Activated T-helper 1 cell treated with anti-CD3 and anti-CD28 coated beads, Interleukin-12 subunit alpha, Interleukin-12 subunit beta, Interleukin-2, Interleukin-4 antibody, amounts not matched to agents 30 ng/mL and 10 ng/mL and 1 ng/mL, durations not matched to agents 14 hours and 24 hours and 36 hours (primary cell): ENCODE measurements at regions not wholly inside any gene's neighbourhood (a gene's known extent, or its start where the extent isn't known, plus 50 kb on each side); places are given as distances from the start of the nearest gene placed in this dataset.
"Not testable (repeated sequence)": the region's sequence is repeated elsewhere in the genome, so short reads cannot be mapped to it uniquely, and the experiment has no call there.

Experiments used
- DNase-seq: peaks from one replicate; pipeline ENCODE4 v3.0.0; 2021; ENCODE audit warnings: low spot score
- H3K27ac Mint-ChIP-seq: one replicate; pipeline ENCODE4 v1.8.0; 2021; ENCODE audit warnings: mild to moderate bottlenecking, mixed read lengths
- H3K27me3 Mint-ChIP-seq: one replicate; pipeline ENCODE4 v1.8.0; 2022; ENCODE audit warnings: mild to moderate bottlenecking, moderate library complexity, mixed read lengths; ENCODE audit not compliant: insufficient read depth
- H3K36me3 Mint-ChIP-seq: one replicate; pipeline ENCODE4 v1.8.0; 2021; ENCODE audit warnings: low read depth, mixed read lengths
- H3K4me1 Mint-ChIP-seq: one replicate; pipeline ENCODE4 v1.8.0; 2021; ENCODE audit warnings: low read depth, mixed read lengths
- H3K4me3 Mint-ChIP-seq: one replicate; pipeline ENCODE4 v1.8.0; 2021; ENCODE audit warnings: mild to moderate bottlenecking, moderate library complexity, mixed read lengths
- H3K9me3 Mint-ChIP-seq: one replicate; pipeline ENCODE4 v1.8.0; 2021; ENCODE audit warnings: mixed read lengths
- intact Hi-C: fragments of 100-400 bp; cut with micrococcal nuclease; formaldehyde crosslinking; loops from one replicate; pipeline ENCODE4 v1.15.1; 2024

DNA sequence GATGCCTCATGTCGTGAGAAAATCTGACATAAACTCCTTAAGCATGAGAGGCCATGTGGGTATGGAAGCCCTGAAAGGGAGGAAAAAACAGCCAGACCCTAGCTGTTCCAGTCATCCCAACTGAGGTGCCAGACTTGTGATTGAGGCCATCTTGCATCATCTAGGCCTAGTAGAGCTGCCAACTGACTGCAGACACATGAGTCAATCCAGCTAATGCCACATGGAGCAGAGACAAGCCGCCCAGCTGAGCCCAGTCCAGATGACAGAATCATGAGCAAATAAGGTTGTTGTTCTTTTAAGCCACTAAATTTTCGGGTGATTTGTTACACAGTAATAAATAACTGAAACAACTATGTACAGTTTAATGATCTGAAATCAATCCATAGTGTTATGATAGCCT lies 680.9 kb downstream of the MAFB start:
- Mint-ChIP-seq H3K9me3 (no peaks in the 10 kb centered on the region), H3K4me1 (no peaks in the 10 kb centered on the region), H3K27me3 (no peaks in the 10 kb centered on the region), H3K36me3 (no peaks in the 10 kb centered on the region), H3K4me3 (no peak overlapping the region), H3K27ac (no peak overlapping the region)
- intact Hi-C loops = no loop called here
- no peak for DNase-seq

GRCh38 chr20:40006168-40006860 lies 682.7 kb downstream of the MAFB start:
- no peak overlapping the region for H3K27ac Mint-ChIP-seq
- no peaks in the 10 kb centered on the region for H3K27me3 Mint-ChIP-seq
- no peaks in the 10 kb centered on the region for H3K4me1 Mint-ChIP-seq
- no peak for DNase-seq
- no peak overlapping the region for H3K4me3 Mint-ChIP-seq
- H3K9me3 Mint-ChIP-seq = no peaks in the 10 kb centered on the region
- no peaks in the 10 kb centered on the region for H3K36me3 Mint-ChIP-seq
- intact Hi-C loops = no loop called here

GRCh38 chr20:40004092-40004491 lies 684.9 kb downstream of the MAFB start:
- H3K4me1 Mint-ChIP-seq, H3K9me3 Mint-ChIP-seq, DNase-seq, H3K27me3 Mint-ChIP-seq, H3K4me3 Mint-ChIP-seq, H3K36me3 Mint-ChIP-seq, intact Hi-C loops, H3K27ac Mint-ChIP-seq: not testable (repeated sequence)

GRCh38 chr20:39993742-39994141 lies 695.3 kb downstream of the MAFB start:
- Mint-ChIP-seq H3K9me3 (peaks cover 5% of the 10 kb centered on the region), H3K4me3 (no peak overlapping the region), H3K36me3 (no peaks in the 10 kb centered on the region), H3K27ac (no peak overlapping the region), H3K27me3 (no peaks in the 10 kb centered on the region), H3K4me1 (no peaks in the 10 kb centered on the region)
- intact Hi-C loops = no loop called here
- DNase-seq = no peak

DNA sequence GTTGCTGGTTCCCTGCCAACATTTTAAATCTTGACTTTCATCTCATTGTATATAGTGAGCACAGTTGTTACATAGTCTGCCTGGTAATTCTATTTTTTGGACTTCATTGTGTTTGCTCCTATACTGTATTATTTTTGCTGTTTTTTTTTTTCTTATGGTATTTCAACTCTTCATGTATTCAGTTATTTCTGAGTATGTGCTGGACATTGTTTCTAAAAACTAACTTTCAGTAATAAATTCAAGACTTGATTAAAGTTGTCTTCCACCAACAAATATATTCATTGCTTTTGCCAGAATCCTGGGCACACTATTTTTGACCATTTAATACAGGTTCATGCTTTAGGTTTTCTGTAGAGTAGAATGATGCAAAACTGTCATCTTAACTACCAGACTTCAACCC lies 698.3 kb downstream of the MAFB start:
- Mint-ChIP-seq H3K36me3 (no peaks in the 10 kb centered on the region), H3K27ac (no peak overlapping the region), H3K4me3 (no peak overlapping the region), H3K27me3 (no peaks in the 10 kb centered on the region), H3K4me1 (no peaks in the 10 kb centered on the region), H3K9me3 (peaks cover 5% of the 10 kb centered on the region)
- intact Hi-C loops = no loop called here
- no peak for DNase-seq

DNA sequence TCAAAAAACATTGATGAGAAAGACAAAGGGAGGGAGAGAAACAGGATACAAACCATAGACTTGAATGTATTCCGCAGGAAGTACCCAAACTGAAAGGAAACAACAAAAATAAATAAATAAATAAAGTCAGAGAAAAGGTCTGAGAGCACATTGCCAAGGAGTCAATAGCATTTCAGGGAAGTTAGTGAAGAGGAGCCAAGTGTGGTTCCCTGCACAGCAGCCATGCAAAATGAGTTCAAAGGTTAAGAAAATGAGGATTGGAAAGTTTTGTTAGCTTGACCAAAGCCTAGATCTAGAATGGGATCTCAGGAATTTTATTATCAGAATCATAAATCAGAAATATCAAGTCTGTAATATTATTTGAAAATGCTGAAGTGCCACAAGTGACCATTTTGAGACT lies 700.0 kb downstream of the MAFB start:
- Mint-ChIP-seq H3K27ac (no peak overlapping the region), H3K4me1 (no peaks in the 10 kb centered on the region), H3K36me3 (no peaks in the 10 kb centered on the region), H3K27me3 (no peaks in the 10 kb centered on the region), H3K9me3 (peaks cover 10% of the 10 kb centered on the region), H3K4me3 (no peak overlapping the region)
- intact Hi-C loops = no loop called here
- DNase-seq = no peak

DNA sequence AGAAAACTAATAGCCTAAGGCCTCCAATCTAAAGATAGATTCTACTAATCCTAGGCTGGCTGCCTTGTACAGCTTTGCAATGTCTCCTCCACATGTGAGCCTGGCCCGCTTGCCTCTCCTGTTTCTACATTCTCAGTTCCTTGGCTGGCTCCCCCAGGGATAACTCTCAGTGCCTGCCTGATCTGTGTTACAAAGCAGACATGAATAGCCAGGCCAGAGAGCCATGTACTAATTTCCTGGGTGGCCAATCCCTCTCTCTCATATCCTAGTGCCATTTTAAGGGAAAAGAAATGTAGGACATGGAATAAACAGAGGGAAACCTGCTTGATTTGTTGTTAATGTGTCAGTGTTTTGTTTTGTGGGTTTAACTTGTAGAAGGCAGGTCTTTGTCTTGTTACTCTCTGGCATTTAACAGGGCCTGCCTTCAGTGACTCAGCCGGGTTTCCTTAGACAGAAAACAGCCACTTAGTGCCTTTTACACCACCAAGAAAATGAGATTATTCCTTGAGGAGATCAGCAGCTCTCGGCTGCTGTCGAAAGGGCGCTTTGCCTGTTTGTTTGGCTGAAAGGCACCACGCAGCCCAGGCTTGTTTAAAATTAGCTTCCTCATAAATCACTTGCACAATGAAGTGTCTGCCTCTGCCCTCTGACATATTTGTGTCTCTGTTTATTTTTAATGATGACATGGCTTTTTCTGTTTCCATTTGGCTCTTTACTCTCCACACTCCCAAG lies 702.7 kb downstream of the MAFB start:
- Mint-ChIP-seq H3K9me3 (peaks cover 13% of the 10 kb centered on the region), H3K4me1 (no peaks in the 10 kb centered on the region), H3K27ac (no peak overlapping the region), H3K36me3 (no peaks in the 10 kb centered on the region), H3K27me3 (no peaks in the 10 kb centered on the region), H3K4me3 (no peak overlapping the region)
- intact Hi-C loops = no loop called here
- DNase-seq = no peak

DNA sequence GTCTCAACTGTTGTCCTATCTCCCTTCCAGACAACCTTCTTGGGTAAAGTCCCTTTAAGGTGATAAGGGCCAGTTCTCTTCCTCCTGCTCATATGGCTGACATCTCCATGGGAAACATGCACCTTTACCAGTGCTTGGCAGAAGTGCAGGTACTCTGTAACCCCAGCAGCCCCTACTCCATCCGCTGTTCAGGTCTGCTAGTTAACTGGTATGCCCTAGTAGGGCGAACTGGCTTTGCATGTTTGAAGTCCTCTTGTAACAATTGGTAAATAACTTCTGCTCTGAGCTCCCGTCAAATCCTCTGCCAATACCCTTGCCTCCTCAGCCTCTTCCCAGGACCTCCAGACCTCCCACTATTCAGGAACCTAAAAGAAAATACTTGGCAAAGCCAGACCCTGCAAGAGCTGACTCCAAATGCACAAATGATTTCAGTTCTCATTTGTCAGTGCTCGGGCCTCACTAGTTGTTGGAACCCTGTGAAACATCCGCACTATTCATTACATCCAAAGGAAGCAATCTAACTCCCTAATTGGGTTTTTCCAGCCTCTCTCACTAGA lies 703.7 kb downstream of the MAFB start:
- DNase-seq = no peak
- Mint-ChIP-seq H3K36me3 (no peaks in the 10 kb centered on the region), H3K27ac (no peak overlapping the region), H3K27me3 (no peaks in the 10 kb centered on the region), H3K9me3 (peaks cover 8% of the 10 kb centered on the region), H3K4me1 (no peaks in the 10 kb centered on the region), H3K4me3 (no peak overlapping the region)
- intact Hi-C loops = no loop called here

DNA sequence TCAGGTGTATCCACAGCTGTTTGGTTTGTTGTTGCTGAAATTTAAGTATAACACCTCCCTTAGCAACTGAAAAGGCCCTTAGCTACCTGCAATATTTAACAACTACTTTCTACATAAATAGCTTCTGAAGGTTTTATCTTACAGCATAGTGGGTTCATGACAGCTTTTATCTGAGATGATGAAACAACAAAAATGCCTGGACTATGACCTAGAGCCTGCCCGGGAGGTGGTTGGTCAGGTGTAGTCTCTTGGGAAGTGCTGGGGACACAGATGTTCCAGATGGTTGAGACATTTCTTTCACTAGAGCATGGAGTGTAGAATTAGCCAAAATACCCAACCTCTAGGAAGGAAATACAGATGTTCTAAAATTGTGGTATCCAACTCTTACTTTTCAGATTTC lies 705.4 kb downstream of the MAFB start:
- H3K36me3 Mint-ChIP-seq = no peaks in the 10 kb centered on the region
- H3K4me1 Mint-ChIP-seq = no peaks in the 10 kb centered on the region
- DNase-seq = no peak
- no peak overlapping the region for H3K27ac Mint-ChIP-seq
- no peak overlapping the region for H3K4me3 Mint-ChIP-seq
- intact Hi-C loops = no loop called here
- peaks cover 8% of the 10 kb centered on the region for H3K9me3 Mint-ChIP-seq
- no peaks in the 10 kb centered on the region for H3K27me3 Mint-ChIP-seq

GRCh38 chr20:39983183-39983582 lies 705.9 kb downstream of the MAFB start:
- no peak overlapping the region for H3K27ac Mint-ChIP-seq
- H3K4me1 Mint-ChIP-seq = no peaks in the 10 kb centered on the region
- no peaks in the 10 kb centered on the region for H3K27me3 Mint-ChIP-seq
- H3K9me3 Mint-ChIP-seq = peaks cover 8% of the 10 kb centered on the region
- H3K36me3 Mint-ChIP-seq = no peaks in the 10 kb centered on the region
- H3K4me3 Mint-ChIP-seq = no peak overlapping the region
- DNase-seq = no peak
- intact Hi-C loops = no loop called here

- H3K36me3 Mint-ChIP-seq = no peaks in the 10 kb centered on the region
- intact Hi-C loops = no loop called here
- peaks cover 19% of the 10 kb centered on the region for H3K9me3 Mint-ChIP-seq
Measured at GRCh38 chr20:39974966-39975501, 714.0 kb downstream of the MAFB start.

DNA sequence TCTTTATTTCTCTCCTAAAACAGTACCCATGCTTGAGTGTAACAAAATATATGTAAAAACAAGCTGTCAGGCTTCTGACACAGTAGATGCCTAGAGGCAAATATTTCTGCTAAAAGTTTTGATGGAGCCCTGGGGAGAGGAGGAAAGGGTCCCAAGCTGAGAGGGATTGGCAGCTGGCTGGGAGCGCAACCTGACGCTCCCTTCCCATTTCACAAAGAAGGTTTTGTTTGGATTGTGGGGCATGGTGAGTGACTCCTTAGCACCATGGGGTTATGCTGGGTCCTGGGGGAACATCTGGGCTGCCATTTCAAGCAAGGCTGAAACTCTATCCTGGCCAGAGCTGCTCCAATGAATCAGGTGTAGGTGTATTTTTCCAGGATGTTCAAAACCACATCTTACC lies 720.5 kb downstream of the MAFB start:
- intact Hi-C loops = no loop called here
- Mint-ChIP-seq H3K4me3 (no peak overlapping the region), H3K27me3 (no peaks in the 10 kb centered on the region), H3K4me1 (no peaks in the 10 kb centered on the region), H3K36me3 (no peaks in the 10 kb centered on the region), H3K9me3 (peaks cover 22% of the 10 kb centered on the region), H3K27ac (no peak overlapping the region)
- DNase-seq = no peak

More at GRCh38 chr20:39974966-39975501, 714.0 kb downstream of the MAFB start:
- DNase-seq = no peak
- no peak overlapping the region for H3K27ac Mint-ChIP-seq
- H3K4me1 Mint-ChIP-seq = no peaks in the 10 kb centered on the region
- no peak overlapping the region for H3K4me3 Mint-ChIP-seq
- no peaks in the 10 kb centered on the region for H3K27me3 Mint-ChIP-seq

DNA sequence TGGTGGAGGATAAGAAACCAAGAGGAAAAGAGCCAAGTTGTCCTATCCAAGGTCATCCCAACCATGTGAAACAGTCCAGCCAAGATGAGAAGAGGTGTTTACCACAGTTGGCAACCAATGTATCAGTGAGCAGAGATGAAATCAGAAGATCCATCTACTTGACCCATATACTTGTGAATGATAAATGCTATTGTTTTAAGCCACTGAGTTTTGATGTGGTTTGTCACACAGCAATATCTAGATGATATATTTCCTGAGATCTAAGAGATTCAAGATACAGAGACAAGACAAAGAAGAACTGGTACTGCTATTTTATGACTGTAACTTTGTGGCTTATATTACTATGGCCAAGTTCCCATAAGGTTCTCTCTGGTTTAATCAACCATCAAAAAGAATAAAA lies 721.2 kb downstream of the MAFB start:
- no peak for DNase-seq
- intact Hi-C loops = no loop called here
- Mint-ChIP-seq H3K27ac (no peak overlapping the region), H3K4me3 (no peak overlapping the region), H3K36me3 (no peaks in the 10 kb centered on the region), H3K9me3 (peaks cover 22% of the 10 kb centered on the region), H3K27me3 (no peaks in the 10 kb centered on the region), H3K4me1 (no peaks in the 10 kb centered on the region)
